ENCODE measurements at regions not wholly inside any gene's neighbourhood (a gene's known extent, or its start where the extent isn't known, plus 50 kb on each side); places are given as distances from the start of the nearest gene placed in this dataset.
"Not testable (repeated sequence)": the region's sequence is repeated elsewhere in the genome, so short reads cannot be mapped to it uniquely, and the experiment has no call there.

DNA sequence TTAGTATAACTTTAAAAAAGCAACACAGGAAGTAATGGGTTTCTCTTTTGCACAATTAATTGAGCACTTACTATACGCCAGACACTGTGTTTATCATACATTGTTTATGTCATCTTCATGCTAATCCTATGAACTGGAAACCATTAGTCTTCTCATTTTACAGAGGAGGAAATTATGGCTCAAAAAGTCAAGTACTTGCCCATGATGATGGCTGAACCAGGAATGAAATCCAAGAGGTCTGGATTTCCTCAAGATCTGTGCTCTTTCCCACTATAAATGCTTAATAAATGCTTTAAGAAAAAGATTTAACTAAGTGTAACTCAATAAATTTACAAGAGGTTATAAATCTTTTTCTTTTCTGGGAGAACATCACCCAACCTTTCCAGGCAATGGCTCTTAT is 303.7 kb upstream of the RRP15 start:
- Histone ChIP-seq H3K9ac (ENCODE audit: low read depth, low read length) (no peak overlapping the region), H3K9me3 (ENCODE audit: control insufficient read depth, insufficient read depth, low read length) (no peaks in the 10 kb centered on the region), H3K36me3 (ENCODE audit: insufficient read depth, low read length) (no peaks in the 10 kb centered on the region), H3K4me1 (ENCODE audit: insufficient read depth, low read length) (peaks cover 5% of the 10 kb centered on the region; the same call in 1 of the 2 replicates)

DNA sequence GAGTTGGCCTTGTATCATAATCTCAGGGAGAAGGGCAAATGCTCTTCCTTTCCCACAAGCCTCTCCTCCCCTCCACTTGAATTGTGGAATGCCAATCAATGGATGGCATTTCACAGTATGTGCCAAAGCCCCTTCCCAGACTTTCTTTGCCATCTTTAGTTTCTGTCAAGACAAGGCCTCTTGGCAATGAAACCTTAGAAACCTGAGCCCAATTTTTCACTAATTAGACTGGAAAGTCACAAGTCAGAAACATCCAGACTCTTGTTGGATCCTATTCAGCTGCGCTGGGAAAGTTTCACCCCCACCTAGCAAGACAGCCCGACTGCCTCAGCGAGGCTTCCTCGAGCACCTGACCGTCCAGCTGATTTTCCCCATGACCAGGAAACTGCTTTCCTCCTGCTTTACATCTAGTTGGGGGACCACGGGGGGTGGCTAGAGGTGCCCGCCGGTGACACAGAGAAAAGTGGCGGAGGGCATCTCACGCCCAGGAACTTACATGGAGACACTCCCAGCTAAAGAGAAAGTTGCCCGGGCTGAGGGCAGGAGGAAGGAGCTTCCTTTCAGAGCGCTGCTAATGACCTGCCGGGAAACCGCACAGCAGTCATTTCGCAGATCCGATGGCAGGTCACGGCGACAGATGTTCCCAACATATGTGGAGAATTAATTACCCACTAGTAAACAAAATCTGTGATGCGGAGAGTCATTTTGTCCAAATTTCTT is 302.6 kb upstream of the RRP15 start:
- Histone ChIP-seq H3K9me3 (ENCODE audit: control insufficient read depth, insufficient read depth, low read length) (no peaks in the 10 kb centered on the region), H3K9ac (ENCODE audit: low read depth, low read length) (no peak overlapping the region), H3K36me3 (ENCODE audit: insufficient read depth, low read length) (no peaks in the 10 kb centered on the region), H3K4me1 (ENCODE audit: insufficient read depth, low read length) (peaks cover 5% of the 10 kb centered on the region; the same call in 1 of the 2 replicates)

DNA sequence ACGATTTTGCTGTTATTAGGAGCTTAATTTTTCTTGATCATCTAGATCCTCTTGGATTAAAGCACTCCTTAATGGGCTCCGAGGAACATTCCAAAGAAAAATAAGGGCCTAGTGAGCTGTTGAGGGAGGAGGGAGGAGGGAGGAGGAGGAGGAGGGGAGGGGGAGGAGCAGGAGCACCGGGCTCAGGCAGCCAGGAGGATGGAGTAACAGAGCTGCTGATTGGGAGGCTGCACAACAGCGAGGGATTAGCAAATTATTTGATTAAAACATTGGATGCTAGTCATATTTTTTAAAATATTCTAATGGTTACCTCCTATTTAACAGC is 302.1 kb upstream of the RRP15 start:
- H3K36me3 ChIP-seq (ENCODE audit: insufficient read depth, low read length), result no peaks in the 10 kb centered on the region
- no peaks in the 10 kb centered on the region for H3K4me1 ChIP-seq (ENCODE audit: insufficient read depth, low read length)
- no peak overlapping the region for H3K9ac ChIP-seq (ENCODE audit: low read depth, low read length)
- H3K9me3 ChIP-seq (ENCODE audit: control insufficient read depth, insufficient read depth, low read length), result no peaks in the 10 kb centered on the region

DNA sequence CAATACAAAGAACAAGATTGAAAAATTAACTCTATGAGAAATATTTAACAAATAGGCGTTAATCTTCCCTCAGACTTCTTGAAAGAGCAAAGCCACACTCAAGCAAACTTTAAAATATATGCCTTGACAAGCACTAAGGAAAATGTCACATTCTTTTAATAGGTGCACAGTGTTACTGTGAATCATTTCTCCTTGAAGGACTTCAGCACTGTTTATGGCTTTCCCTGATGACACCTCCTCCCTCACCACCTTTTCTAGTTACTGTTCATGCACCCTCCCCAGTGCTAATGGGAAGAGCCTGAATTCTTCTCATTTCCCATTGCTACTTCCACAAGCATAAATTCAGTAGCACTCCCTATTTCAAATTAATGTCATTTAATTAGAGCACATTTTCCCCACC is 299.5 kb upstream of the RRP15 start:
- Histone ChIP-seq H3K9me3 (ENCODE audit: control insufficient read depth, insufficient read depth, low read length) (no peaks in the 10 kb centered on the region), H3K9ac (ENCODE audit: low read depth, low read length) (no peak overlapping the region), H3K4me1 (ENCODE audit: insufficient read depth, low read length) (no peaks in the 10 kb centered on the region), H3K36me3 (ENCODE audit: insufficient read depth, low read length) (no peaks in the 10 kb centered on the region)

DNA sequence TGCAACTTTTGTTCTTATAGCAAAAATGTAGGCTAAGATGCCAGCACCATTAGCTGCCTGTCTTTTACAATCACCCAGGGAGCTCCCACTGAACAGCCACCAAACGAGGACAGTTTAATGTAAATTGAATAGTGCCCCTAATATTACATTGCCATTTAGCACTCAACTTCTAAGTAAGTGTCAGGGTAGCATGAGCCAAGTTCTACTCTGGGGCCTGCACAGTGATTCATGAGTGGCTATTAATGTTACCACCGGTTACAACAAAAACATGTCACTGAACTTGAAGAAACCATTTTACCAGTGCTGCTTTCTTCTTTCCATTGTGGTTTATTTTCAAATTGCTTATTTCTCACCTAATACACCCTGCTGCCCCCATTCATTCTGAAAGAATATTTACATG is 295.6 kb upstream of the RRP15 start:
- H3K4me1 ChIP-seq (ENCODE audit: insufficient read depth, low read length), result no peaks in the 10 kb centered on the region
- H3K36me3 ChIP-seq (ENCODE audit: insufficient read depth, low read length), result no peaks in the 10 kb centered on the region
- H3K9ac ChIP-seq (ENCODE audit: low read depth, low read length), result no peak overlapping the region
- no peaks in the 10 kb centered on the region for H3K9me3 ChIP-seq (ENCODE audit: control insufficient read depth, insufficient read depth, low read length)

DNA sequence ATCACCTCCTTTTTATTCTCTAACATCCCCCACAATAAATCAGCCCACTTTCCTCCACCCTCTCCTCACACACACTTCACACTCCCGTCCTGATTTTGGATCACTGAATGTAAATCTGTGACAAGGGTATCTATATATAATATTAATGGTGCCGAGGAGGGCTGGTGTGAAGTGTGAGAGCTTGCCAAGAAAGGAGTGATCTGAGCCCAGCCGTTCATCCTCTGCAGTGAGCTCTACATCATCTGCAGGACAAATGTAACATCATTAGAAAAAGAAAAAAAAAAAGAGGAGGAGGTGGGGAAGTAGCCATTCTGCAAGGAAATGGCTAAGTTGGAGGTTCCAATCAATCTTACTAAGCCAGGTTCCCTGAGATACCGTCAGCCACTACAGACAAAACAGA is 291.7 kb upstream of the RRP15 start:
- Histone ChIP-seq H3K4me1 (ENCODE audit: insufficient read depth, low read length) (no peaks in the 10 kb centered on the region), H3K9me3 (ENCODE audit: control insufficient read depth, insufficient read depth, low read length) (no peaks in the 10 kb centered on the region), H3K36me3 (ENCODE audit: insufficient read depth, low read length) (no peaks in the 10 kb centered on the region), H3K9ac (ENCODE audit: low read depth, low read length) (no peak overlapping the region)

DNA sequence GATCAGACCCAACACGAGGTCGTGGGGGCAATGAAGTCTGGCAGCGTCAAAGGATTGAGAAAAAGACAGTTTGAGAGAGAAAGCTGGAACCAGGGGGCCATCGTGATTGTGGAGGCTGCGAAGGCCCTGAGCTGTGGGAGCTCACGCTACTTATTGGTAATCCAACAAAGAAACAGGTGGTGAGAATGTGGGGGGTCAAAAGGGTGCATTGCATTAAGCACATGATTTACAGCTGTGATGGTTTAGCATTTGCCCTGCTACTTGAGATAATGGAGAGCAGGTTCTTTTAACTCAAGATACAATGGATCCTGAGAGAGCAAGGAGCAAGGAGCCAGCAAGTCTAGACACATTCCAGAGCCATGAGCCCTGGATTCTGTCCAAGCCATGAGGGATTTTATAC is 276.8 kb upstream of the RRP15 start:
- not testable (repeated sequence) for H3K9me3 ChIP-seq (ENCODE audit: control insufficient read depth, insufficient read depth, low read length); H3K4me1 ChIP-seq (ENCODE audit: insufficient read depth, low read length); H3K36me3 ChIP-seq (ENCODE audit: insufficient read depth, low read length); H3K9ac ChIP-seq (ENCODE audit: low read depth, low read length)

DNA sequence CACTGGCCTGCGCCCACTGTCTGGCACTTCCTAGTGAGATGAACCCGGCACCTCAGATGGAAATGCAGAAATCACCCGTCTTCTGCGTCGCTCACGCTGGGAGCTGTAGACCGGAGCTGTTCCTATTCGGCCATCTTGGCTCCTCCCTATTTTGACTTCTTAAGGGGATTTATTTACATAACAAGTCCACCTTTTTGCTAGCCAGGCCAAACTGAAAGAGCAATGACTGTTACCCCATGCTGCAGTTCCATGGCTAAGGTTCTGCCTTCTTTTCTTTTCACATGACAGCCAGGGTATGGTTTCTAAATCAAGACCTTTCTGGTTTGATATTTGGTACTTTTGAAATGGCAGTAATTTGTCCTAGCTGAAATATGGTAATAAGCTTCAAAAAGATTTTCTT is 270.0 kb upstream of the RRP15 start:
- H3K9ac ChIP-seq (ENCODE audit: low read depth, low read length); H3K36me3 ChIP-seq (ENCODE audit: insufficient read depth, low read length); H3K9me3 ChIP-seq (ENCODE audit: control insufficient read depth, insufficient read depth, low read length); H3K4me1 ChIP-seq (ENCODE audit: insufficient read depth, low read length): not testable (repeated sequence)

DNA sequence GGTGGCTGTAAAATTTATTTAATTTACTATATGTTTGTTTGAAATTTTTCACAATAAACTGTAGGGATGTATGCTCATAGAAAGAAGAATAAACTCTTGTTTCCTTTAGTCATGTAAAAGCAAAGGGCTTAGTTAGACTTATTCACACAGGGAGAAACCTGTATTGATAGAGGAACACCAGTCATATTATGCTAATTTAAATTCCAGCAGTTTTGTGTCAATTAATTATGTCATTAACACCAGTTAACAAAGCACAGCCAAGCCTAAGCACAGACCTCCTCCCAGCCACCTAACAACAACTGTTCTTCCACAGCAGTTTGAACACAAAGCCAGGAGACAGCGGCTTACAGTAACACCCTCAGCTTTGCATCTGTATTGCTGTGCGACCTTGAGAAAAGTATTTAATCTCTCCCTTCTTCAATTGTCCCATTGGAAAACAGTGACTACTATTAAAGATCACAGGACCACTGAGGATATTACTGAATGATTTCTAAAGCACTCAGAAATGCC is 260.8 kb upstream of the RRP15 start:
- Histone ChIP-seq H3K9me3 (ENCODE audit: control insufficient read depth, insufficient read depth, low read length) (peaks cover 2% of the 10 kb centered on the region), H3K36me3 (ENCODE audit: insufficient read depth, low read length) (no peaks in the 10 kb centered on the region), H3K9ac (ENCODE audit: low read depth, low read length) (no peak overlapping the region), H3K4me1 (ENCODE audit: insufficient read depth, low read length) (no peaks in the 10 kb centered on the region)

DNA sequence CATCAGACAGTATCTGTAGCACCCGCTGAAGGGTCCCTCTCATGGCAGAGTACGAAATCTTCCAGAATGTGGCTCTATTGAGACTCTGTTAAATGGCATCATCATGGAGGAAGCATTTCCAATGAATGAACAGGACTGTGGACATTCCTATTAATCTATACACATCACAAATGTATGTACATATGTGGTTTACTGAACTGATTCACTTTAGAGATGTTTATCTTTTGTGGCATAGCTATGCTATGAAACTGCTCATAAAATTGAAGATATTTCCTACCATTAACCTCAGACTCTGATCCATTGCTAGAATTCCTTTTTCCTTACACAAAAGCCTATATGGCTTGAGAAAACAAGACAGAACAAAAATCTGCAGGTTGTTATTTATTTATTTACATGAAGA is 259.6 kb upstream of the RRP15 start:
- no peaks in the 10 kb centered on the region for H3K36me3 ChIP-seq (ENCODE audit: insufficient read depth, low read length)
- no peak overlapping the region for H3K9ac ChIP-seq (ENCODE audit: low read depth, low read length)
- no peaks in the 10 kb centered on the region for H3K4me1 ChIP-seq (ENCODE audit: insufficient read depth, low read length)
- H3K9me3 ChIP-seq (ENCODE audit: control insufficient read depth, insufficient read depth, low read length), result no peaks in the 10 kb centered on the region; the same call in 1 of the 2 replicates

DNA sequence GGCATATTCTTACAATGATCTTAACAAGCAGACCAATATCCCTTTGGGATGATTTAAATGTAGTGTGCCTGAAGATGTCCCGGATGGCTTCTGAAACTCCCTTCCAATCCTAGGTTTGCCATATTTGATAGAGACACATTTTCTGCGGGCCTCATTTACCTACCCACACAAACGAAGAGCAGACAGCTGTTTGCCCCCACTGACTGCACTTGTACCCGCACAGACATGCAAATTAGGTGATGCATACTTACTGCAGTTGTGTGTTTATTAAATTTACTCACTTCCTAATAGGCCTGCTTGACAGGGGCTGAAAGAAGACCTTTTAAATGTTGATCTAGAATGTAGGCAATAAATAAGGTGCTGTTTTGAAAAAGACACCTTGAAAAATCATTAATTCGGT is 257.9 kb upstream of the RRP15 start:
- H3K4me1 ChIP-seq (ENCODE audit: insufficient read depth, low read length), result peaks cover 15% of the 10 kb centered on the region
- no peaks in the 10 kb centered on the region for H3K9me3 ChIP-seq (ENCODE audit: control insufficient read depth, insufficient read depth, low read length)
- no peak overlapping the region for H3K9ac ChIP-seq (ENCODE audit: low read depth, low read length)
- no peaks in the 10 kb centered on the region for H3K36me3 ChIP-seq (ENCODE audit: insufficient read depth, low read length)

DNA sequence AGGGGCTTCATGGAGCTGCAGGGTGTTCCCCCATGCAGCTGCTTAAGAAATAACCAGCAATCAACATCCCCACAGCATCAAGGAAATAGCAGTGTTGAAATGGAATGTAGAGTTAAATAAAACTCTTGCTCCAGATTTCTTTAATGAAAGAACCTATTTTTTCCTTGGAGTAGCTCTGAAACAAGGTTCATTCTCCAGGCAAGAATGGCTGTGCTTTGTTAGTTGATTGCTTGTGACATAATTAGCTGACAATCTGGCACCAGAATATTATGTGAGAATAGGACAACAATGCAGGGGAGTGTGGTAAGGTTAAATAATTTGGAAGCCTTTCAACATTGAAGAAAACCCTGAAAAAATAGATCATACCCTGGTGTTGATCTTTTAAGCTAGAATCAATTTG is 254.2 kb upstream of the RRP15 start:
- H3K9ac ChIP-seq (ENCODE audit: low read depth, low read length), result no peak overlapping the region
- H3K9me3 ChIP-seq (ENCODE audit: control insufficient read depth, insufficient read depth, low read length), result no peaks in the 10 kb centered on the region
- no peaks in the 10 kb centered on the region for H3K36me3 ChIP-seq (ENCODE audit: insufficient read depth, low read length)
- H3K4me1 ChIP-seq (ENCODE audit: insufficient read depth, low read length), result peaks cover 23% of the 10 kb centered on the region

DNA sequence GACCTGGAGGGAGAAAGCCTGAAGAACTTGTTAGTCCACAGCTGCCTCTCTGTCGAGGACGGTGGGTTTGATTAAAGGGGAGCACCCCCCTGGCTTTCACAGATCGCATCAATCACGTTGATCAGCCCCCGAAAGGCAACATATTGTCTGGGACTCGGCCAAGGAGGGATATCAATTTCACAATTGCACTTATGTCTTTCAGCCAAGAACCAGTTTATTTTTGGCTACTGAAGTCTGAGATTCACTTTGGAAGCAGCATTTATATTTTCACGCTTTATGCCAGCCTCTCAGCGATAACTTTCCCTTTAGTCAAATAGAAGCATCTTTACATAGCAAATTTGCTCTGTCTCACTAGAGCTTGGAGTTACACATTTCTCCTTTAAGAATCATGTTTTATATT is 253.2 kb upstream of the RRP15 start:
- H3K9ac ChIP-seq (ENCODE audit: low read depth, low read length), result no peak overlapping the region
- no peaks in the 10 kb centered on the region for H3K9me3 ChIP-seq (ENCODE audit: control insufficient read depth, insufficient read depth, low read length)
- peaks cover 23% of the 10 kb centered on the region for H3K4me1 ChIP-seq (ENCODE audit: insufficient read depth, low read length)
- no peaks in the 10 kb centered on the region for H3K36me3 ChIP-seq (ENCODE audit: insufficient read depth, low read length)

DNA sequence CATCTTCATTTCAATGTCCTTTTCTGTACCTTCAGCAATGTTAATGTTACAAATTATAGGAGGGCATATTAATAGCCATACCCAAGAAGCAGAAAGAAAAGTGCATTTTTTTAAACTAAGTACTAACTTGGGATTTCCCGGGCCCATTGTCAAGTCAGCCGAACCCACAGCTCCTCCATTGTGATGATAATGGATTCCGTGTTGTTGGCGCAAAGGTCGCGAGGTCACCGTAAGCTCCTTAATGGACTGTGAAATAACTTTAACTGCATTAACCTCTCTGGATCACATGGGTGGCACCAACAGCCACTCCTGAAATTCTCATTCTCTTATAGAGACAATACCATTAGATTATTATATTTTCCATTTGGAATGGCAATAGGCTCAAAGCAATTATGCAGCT is 250.6 kb upstream of the RRP15 start:
- Histone ChIP-seq H3K9me3 (ENCODE audit: control insufficient read depth, insufficient read depth, low read length) (no peaks in the 10 kb centered on the region), H3K9ac (ENCODE audit: low read depth, low read length) (no peak overlapping the region), H3K36me3 (ENCODE audit: insufficient read depth, low read length) (no peaks in the 10 kb centered on the region), H3K4me1 (ENCODE audit: insufficient read depth, low read length) (peaks cover 23% of the 10 kb centered on the region)

DNA sequence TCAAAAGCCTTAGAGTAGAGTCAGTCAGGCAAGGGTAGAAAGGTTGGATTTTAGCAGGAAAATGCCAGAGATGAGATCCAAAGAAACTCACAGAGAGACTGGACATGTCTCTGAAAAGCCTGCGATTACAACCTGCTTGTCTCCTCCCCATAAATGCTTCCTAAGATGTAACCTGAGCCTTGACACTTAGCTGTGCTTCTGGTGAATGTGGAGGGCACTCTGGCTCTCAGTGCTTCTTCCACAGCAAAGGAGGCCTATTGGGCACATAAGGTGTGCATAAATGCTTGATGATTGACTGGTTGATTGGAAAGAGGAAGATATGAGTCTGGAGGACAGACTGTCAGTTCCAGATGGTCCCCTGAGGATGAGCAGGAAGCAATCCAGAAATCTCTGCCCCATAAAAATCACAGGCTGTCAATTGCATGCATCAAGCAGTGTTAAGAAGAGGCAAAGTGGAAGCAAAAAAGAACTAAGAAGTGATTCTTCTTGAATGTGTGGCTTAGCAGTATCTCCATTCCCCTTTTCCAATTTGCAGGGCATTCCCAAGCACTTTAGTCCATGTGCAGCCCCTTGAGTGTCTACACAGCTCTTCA is 236.2 kb upstream of the RRP15 start:
- no peaks in the 10 kb centered on the region for H3K9me3 ChIP-seq (ENCODE audit: control insufficient read depth, insufficient read depth, low read length)
- 0 out of 2 replicates have a peak, but pooled peaks cover 5% of the 10 kb centered on the region for H3K4me1 ChIP-seq (ENCODE audit: insufficient read depth, low read length)
- H3K9ac ChIP-seq (ENCODE audit: low read depth, low read length), result no peak overlapping the region
- H3K36me3 ChIP-seq (ENCODE audit: insufficient read depth, low read length), result no peaks in the 10 kb centered on the region

All from ES-I3 (cell line).